Islet precursor cell (in vitro differentiated cells): ENCODE measurements at regions not wholly inside any gene's neighbourhood (a gene's known extent, or its start where the extent isn't known, plus 50 kb on each side); places are given as distances from the start of the nearest gene placed in this dataset.
"Not testable (repeated sequence)": the region's sequence is repeated elsewhere in the genome, so short reads cannot be mapped to it uniquely, and the experiment has no call there.

Experiments
- DNase-seq: peaks from one replicate; pipeline ENCODE4 v3.0.0-alpha.2; 2018

DNA sequence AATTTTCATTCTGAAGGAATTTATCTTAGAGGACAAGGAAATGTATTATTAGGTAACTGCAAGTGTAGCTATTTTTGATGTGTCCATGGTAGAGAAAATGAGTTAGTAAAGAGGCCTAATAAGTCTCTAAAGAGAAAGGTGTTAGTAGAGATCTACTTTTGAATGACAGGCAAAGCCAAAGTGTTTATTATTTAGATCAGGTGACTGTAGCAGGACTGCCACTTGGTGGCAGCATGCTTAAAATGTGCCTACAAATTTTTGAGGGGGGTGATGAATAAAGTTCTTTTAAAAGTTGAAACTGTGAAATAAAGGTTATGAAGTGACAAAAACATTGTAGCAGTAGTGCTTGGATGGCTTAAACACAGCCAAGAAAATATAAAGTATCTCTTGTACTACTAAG, 421.5 kb upstream of the MEIS1 start:
- DNase-seq: no peak

DNA sequence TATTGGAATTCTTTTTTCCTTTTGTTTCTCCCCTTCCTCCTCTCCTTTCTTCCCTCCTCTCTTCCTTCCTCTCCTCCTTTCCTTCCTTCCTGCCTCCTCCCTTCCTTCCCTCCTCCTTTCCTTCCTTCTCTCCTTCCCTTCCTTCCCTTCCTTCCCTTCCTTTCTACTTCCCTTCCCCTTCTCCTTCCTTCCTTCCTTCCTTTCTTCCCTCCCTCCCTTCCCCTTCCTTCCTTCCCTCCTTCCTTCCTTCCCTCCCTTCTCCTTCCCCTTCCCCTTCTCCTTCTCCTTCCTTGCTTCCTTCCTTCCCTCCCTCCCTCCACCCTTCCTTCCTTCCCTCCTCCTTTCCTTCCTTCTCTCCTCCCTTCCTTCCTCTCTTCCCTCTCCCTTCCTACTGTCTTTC, 431.0 kb upstream of the MEIS1 start:
- no peak for DNase-seq

DNA sequence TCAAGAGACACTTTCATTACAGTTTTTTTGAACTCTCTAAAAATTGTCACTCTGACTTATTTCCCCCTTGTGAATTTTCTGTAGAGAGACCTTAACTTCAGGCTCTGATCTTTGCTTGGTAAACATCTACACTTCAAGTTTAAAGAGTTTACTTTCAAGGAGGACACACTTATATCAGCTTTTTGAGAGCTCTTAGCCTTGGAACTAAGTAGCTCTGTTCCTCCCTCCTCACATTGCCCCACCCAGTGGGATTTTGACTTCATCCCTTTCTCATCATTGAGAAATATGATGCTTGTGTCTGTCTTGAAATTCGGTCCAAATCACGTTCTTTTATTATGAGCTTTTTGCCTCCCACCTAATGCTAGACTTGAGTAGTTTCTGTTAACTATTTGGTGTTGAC, 433.4 kb upstream of the MEIS1 start:
- no peak for DNase-seq

DNA sequence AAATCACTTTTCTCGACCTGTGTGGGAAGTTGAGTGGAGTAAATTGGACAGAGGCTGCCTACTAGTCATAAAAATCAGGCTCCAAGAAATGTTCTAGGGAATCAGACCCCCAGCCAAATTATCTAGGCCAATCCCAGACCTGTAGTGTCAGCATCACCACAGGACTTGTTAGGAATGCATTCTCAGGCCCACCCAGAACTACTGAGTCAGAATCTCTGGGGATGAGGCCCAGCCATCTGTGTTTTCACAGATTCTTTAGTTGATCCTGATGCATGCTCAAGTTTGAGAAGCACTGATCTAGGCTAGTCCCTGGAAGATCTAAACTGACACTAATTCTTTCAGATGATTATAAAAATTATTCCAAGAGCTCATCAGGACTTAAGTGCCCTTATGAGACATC, 434.0 kb upstream of the MEIS1 start:
- no peak for DNase-seq

DNA sequence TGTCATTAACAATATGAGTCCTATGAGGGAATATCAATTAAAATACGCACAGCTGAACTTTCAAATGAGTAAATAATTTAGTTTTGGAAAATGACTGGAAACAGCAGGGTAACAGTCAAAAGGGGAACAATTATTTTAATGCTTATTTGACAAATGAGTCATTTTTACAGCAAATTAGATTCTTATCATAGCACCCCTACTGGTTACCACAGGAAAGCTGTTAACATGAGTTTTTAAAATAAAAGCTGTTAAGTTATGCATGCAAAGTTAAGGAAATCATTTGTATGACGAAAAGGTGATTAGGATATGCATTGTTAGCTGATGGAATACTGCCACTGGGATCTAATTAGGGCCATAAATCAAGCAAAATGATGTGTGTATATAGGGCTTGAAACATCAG, 435.1 kb upstream of the MEIS1 start:
- no peak for DNase-seq

DNA sequence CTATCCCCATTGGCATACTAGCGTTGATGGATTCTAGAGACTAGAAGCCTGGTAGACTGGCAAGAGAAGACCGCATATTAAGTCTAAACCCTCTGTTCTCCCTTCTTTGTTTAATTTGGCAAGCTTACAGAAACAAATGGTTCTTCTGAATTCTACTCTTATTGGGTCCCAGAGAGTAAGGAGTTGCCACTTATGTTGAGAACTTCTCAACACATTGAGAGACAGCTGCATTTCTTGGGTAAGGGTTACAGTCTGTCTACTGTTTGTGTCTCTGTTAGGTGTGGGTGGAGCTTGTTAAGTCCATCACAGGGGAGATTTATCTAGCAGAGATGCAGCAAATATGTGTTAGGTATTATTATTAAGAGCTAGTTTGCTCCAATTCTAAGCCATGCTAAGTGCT, 435.8 kb upstream of the MEIS1 start:
- no peak for DNase-seq

DNA sequence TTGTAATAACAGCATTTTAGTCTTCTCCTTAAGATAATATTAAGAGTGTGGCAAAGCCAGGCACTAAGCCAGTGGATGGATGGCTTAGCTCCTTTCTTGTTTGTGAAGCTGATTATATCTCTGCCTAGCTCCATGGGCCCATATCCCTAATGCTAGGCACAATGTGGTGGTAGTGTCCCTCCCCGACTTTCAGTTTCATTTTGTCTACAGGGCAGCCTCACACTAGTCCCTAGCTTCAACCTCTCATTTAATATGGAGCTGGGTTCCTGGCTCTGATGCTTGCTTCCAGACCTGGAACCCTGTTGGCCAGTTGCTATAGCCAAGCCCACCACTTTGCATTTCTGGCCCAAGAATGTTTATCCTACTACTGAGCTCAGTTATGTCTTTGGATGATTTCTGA, 437.0 kb upstream of the MEIS1 start:
- DNase-seq: no peak

DNA sequence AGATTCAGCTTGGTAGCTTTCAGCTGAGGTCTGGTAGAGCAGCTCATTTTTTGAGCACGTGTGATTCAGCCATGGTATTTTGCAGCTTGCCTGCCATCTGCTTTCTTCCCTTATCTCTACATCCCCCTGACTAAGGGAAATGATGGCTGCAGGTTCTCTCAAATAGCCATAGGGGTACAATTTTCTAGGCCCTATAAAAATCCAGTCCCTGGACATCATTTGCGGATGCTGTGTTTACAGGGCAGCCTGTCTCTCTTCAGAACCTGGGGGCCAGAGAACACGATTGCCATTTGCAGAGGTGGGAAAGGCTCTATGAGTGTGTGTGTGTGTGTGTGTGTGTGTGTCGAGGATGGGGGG, 442.7 kb upstream of the MEIS1 start:
- peak; percentile 76 for DNase-seq

DNA sequence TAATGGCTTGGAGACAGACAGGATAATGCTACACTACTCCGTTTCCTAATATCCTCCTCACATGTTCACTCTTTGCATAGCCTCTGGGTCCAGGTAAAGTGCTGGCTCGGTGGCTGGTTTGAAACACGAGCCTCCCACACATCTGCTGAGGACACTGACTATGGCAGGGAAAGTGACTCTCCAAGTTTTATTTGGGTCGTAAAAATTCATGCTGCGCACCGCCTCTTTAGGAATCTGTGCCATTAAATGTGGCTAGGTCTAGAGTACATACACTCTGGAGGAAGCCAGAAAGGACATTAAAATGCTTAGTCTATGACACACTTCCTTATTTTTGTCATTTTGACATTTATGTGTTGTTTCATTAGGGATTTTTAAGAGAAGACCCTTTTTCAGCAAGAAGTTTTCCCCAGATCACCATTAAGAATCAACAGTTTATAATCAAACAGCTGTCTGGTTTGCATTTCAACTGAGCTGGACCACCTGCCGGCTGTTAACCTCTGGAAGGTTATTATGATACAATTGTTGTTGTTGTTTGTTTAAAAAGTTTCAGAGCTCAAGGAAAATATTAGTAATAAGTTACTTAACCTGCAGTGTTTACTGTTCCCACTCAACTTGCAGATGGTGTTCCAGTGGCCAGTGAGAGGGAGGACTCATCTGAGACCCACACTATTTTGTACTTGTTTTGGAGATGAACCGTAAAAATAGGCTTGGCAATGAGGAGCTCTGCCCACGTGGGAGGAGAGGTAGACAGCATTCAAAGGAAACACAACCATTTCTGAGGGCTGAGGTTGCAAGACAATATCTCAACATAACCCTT, 443.3 kb upstream of the MEIS1 start:
- peak; percentile 93 for DNase-seq

DNA sequence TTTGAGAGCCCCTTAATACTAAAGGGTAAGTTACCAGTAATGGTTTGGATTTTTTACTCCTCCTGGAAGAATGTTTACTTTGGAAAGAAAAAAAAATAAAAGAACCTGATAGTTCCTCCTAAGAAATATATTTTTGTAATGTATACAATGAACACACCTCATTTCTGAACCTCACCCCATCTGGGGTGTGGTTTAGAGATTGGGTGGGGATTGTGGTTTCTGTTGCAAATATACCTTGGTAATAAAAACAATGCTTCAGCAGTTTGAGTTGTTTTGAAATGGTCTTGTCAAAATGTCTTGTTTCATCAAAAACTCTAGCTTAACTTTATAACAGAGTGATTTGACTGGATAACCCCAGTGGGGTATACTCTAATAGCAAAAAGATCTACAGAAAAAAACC, 448.9 kb upstream of the MEIS1 start:
- no peak for DNase-seq

DNA sequence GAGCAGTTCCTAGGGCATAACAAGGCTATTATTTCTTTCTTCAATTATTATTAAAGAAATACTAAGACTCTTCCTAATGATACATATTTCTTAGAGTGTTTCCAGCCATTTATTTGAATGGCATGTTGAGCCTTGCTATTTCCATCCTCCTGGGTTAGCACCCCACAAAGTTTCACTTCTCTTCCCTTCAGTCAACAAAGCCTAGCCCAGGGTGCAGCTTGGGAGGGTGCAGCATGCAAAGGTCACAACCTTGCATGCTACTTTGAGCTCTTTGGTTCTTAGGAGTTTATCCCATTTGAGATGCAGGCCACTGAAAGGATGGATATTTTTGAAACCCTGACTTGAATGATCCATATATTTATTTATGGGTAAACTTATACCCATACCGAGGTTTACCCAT, 454.4 kb upstream of the MEIS1 start:
- DNase-seq: no peak

DNA sequence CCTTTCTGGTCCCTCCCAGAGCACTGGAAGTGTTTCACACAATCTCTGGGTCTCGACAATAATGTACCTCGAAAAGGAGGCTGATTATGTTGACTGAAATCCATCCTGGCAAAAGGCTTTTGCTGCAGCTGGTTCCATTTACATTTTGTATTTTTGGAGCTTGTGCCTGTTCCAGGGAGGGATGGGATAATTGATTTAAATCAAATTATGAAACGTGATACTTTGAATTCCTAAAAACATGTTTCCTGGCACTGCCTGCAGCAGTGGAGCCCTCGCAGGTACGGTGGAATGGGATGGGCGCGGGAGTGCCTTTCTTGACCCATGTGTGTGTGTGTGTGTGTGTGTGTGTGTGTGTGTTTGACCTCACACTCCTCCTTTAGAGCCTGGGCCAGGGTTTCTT, 455.5 kb upstream of the MEIS1 start:
- no peak for DNase-seq

DNA sequence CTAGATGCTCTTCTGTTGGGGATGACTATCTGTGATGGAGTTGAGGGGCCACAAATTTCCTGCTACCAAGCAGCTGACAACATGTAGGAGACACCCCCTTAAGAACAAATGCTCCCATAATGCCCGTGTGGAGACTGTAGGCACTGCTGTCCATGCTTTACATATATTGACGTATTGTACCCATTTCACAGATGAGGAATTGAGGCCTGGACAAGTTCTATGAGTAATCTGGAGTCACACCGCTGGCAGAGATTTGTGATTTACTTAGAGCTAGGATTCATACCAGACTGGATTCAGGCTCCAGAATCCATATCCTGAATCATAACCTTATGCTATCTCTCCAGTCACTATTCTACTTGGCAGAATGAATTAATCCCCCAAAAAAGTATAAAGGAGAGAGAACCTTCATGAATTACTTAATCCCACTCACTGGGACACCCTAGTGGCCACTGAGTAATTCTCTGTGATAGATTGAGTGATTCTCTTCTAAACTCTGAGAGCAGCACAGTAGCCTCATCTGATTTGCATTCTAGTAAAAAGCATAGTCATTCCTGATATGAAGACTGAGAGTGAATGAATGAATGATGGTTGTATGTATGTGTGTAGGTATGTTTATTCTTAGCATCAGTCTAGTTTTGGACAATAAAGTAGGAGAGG, 460.7 kb upstream of the MEIS1 start:
- no peak for DNase-seq

DNA sequence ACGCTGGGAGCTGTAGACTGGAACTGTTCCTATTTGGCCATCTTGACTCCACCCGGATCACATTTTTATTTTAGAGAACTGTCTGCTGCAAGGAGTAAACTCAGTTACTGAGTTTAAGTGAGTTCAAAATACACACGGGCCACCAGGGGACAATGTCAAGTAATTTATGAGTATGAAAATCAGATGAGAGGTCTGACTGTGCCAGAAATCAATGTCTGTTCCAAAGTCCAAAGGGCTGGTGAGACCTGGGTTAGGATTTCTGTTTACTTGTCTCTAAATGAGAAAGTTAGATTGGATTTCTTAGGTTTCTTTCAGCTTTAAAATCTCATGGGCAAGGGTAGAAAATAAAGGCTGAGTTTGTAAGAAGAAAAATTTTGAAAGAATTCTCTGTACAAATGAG, 465.8 kb upstream of the MEIS1 start:
- no peak for DNase-seq

DNA sequence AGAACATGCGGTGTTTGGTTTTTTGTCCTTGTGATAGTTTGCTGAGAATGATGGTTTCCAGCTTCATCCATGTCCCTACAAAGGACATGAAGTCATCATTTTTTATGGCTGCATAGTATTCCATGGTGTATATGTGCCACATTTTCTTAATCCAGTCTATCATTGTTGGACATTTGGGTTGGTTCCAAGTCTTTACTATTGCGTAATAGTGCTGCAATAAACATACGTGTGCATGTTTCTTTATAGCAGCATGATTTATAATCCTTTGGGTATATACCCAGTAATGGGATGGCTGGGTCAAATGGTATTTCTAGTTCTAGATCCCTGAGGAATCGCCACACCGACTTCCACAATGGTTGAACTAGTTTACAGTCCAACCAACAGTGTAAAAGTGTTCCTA, 471.6 kb upstream of the MEIS1 start:
- not testable (repeated sequence) for DNase-seq

DNA sequence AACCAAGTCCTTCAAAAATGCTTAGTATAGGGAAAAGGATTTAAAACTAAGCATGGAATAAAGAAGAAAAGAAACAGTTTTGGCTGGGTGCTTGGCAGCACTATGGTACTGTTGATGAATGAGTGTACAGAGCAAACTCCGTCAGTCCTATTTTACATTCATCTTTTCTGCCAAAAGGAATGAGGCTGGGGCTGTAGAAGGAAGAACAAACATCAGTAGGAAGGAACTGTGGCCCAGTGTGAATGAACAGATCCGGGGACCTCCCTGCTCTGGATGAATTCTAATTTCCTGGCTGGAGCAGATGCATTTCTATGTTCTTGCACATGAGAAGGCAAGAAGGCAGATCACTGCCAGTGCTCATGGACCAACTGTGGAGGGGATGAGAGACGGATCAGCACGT, 474.0 kb upstream of the MEIS1 start:
- no peak for DNase-seq

DNA sequence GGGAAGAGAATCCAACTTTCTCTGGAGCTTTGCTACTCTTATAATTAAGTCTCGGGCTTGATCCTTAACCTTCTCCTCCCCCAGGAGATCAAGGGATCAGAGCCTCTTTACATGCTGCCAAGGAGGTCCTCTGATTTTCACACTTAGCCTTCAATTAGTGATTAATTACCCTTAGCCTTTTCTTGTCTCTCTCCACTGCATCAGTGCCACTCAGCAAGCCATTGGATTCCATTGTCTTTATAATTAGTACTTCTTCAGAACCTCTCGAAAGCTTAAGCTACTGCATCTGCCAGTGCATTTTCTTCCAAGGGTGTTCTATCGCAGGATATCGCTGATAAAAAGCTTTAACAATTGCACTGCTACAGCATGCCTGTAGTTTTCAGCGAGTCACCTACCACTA, 477.0 kb upstream of the MEIS1 start:
- DNase-seq: no peak

DNA sequence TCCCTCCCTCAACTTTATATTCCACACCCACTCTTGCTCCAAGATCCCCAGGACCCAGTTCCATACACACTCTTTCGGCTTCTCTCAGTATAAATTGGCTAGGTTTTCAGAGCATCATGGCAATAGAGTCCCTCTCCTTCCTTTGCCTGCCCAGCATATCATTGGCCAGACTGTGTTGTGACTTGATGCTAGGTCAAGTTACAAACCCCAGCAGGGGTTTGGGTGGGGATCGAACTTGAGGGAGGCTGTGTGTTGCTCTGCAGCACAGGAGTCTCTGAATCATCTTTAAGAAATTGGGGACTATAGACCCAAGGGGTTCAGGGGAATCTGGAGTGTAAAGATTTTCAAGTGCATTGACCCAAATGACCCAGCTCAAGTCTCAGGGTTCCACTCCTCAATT, 477.5 kb upstream of the MEIS1 start:
- no peak for DNase-seq

DNA sequence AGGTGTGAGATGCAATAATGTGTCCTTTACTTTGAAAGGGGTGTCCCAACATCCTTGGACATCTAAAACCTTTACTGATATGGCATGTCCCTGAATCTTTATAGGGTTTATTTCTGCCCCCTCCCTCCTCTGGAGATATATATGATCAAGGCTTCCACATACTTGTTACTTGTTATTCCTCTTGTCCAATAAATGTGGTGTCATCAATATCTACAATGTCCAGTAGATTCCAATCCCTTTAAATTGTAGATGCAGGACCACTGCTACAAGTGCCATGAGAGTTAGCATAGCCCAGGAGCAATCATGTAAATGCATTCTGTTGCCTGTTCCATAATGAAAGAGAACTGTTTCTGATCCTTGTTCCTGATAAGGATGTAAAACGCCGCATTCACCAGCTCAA, 479.7 kb upstream of the MEIS1 start:
- no peak for DNase-seq

DNA sequence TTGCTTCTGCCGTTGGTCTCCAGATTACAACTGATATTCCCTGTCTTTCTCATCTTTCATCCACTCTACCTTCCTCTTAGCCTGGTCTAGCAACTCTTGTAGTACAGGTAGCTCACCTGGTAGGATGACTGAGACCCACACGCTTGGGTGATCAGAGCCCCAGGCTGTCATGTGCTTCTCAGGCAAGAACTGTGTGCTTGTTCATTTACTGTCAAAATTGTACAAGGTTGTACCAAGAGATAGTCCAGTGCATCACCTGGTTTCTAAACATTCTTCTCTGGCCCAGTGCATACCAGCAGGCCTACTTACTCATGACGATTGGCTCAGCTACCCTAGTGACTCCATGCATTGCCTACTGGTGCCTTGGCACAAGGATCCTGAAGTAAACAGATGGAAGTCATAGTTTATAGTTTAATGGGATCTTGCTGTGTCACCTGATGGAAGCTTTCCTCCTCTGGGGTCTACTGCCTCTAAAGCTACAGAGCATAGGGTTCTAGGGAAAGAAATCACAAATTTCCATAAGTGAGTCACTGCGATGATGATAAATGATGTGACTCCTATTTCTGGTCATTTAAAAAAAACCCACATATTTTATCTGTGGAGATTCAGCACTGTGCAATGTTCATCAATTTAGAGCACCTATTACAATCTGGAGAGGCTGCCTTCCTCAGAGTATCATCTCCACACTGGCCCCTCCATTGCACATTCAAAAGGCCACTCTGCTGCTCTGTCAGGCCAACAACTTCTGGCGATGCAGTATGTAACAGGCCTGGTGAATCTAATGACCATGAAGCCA, 481.8 kb upstream of the MEIS1 start:
- no peak for DNase-seq

DNA sequence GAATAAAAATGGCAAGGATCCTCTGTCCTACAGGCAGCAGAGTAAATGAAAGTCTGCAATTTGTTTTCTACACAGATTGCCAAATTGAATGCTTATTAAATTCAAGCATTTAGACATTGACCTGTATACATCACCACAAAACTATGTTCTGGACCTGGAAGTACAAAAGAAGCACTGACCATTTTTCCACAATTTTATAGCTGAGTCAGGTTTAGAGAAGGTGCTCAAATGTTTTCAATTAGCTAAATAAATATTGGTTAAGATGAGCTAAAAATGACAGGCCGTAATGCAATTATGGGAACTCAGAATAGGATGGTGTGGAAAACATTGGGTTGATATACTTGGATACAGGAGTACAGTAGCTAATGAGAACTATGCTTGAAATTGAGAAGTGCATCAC, 490.7 kb upstream of the MEIS1 start:
- DNase-seq: no peak

DNA sequence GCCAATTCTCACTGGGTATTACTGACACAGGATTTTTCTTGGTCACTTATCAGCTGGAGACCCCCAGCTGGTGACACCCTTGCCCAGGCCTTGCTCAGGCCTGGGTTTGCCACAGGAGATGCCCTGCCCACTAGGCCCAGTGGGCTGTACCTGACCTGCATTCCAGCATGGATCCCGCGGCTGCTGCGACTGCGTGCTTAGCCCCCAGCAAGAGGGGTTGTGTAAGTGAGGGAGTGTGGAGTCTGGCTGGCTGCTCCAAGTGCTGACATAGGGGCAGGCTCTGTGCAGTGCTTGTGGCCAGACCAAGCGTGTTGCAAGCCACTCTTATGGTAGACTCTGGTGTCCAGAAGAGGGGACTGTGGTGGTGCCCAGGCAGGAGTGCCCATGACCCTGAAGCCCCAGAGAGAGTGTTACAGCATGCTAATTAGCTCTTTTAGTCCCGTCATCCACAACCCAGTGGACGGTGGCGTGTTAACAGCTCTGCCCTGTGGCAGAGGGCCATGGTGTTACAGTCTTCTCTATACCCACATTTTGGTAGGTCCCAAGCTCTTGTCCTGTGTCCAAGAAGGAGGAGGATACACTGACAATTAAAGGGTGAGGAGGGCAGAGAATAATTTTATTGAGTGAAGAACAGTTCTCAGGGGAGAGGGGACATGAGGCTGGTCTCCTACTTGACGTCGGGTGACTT, 491.7 kb upstream of the MEIS1 start:
- no peak for DNase-seq

DNA sequence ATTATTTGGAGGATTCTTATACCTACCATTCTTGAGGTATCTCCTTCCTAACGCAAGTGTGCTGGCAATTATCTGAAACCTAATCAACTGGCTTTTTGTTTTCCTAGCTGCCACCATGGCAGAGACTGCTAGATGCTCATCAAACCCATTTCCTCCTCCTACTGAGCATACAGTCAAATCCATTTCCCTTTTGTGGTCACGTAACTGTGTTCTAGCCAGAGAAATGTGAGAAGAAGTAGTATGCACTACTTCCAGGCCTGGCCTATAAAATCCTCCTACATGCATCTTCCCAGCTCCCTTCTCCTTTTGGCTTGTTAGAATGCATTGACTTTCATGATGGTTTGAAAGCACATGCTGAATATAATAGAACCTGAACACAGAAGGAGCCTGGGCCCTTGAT, 494.1 kb upstream of the MEIS1 start:
- DNase-seq: no peak

DNA sequence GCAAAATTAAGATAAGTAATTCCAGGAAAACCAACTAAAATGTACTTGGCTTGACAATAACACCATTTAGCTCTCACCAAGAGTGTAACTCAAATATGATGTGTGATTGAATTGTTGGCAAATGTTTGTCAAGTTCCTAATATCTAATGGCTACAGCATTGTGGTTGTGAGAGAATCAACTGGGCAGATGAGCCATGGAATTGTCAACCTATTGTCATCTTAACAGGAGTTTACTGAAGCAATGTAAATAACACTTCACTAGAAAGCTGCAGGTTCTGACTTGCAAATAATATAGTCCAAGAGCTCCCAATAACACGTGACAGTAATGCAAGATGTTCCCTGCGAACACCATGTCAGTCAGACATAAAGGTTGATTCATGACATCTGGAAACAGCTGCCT, 495.2 kb upstream of the MEIS1 start:
- no peak for DNase-seq
